H1 (cell line): ENCODE measurements at regions not wholly inside any gene's neighbourhood (a gene's known extent, or its start where the extent isn't known, plus 50 kb on each side); places are given as distances from the start of the nearest gene placed in this dataset.

Source experiments
- CTCF ChIA-PET: fragments of 300-600 bp; sonication (Branson Sonifier 250); formaldehyde crosslinking; loops from one replicate; lab custom pipeline; 2021; ENCODE audit not compliant: partially characterized antibody; lab: Charles Lee
- POLR2A ChIA-PET: fragments of 300-600 bp; sonication (Branson Sonifier 250); formaldehyde crosslinking; loops from one replicate; lab custom pipeline; 2021; ENCODE audit warnings: inconsistent platforms; ENCODE audit not compliant: partially characterized antibody; lab: Charles Lee
- DNase-seq, 2 experiments: peaks; one replicate each; pipeline versions ENCODE4 v3.0.0 to v3.0.0-alpha.2; 2010 to 2022; ENCODE audit warnings: low spot score in 2 of 2, low read depth in 1 of 2, mixed read lengths in 1 of 2
- FAIRE-seq: peaks from 2 replicates; lab custom pipeline; 2011; peaks lifted over from hg19 to GRCh38; lab: Jason Lieb, UNC
- H2AFZ ChIP-seq: 2 replicates; pipeline ENCODE4 v1.8.1; 2012; ENCODE audit warnings: low read length, inconsistent platforms
- H2AK5ac ChIP-seq: 2 replicates; pipeline ENCODE4 v1.6.1; 2013; ENCODE audit warnings: low read depth, low read length
- H2BK120ac ChIP-seq: replicated peaks from 2 replicates; pipeline ENCODE3; 2013; ENCODE audit warnings: low read depth, low read length, inconsistent platforms
- H2BK12ac ChIP-seq: 2 replicates; pipeline ENCODE4 v1.6.1; 2013; ENCODE audit warnings: low read depth, low read length
- H2BK15ac ChIP-seq: 2 replicates; pipeline ENCODE4 v1.6.1; 2013; ENCODE audit warnings: low read length
- H2BK20ac ChIP-seq: 2 replicates; pipeline ENCODE4 v1.6.1; 2013; ENCODE audit warnings: low read length
- H2BK5ac ChIP-seq: 2 replicates; pipeline ENCODE4 v1.6.1; 2013; ENCODE audit warnings: low read depth, low read length
- H3K14ac ChIP-seq: 2 replicates; pipeline ENCODE4 v1.6.1; 2013; ENCODE audit warnings: inconsistent platforms; ENCODE audit not compliant: insufficient read length
- H3K18ac ChIP-seq: 2 replicates; pipeline ENCODE4 v1.6.1; 2013; ENCODE audit warnings: low read length; ENCODE audit errors: extremely low read depth
- H3K23ac ChIP-seq: 2 replicates; pipeline ENCODE4 v1.6.1; 2013; ENCODE audit warnings: inconsistent platforms; ENCODE audit not compliant: insufficient read length
- H3K23me2 ChIP-seq: 2 replicates; pipeline ENCODE4 v1.6.1; 2013; ENCODE audit warnings: low read depth, low read length
- H3K27ac ChIP-seq: 2 replicates; pipeline ENCODE4 v1.6.1; 2011; ENCODE audit warnings: low read depth, low read length, inconsistent platforms
- H3K27me3 ChIP-seq, 4 experiments: replicated peaks in 1 of 4; 1 replicate in 1 of 4; 2 replicates in 3 of 4; pipeline versions ENCODE4 v1.6.1 to v1.8.1; 2011 to 2013; ENCODE audit warnings: low read length in 3 of 4, mild to moderate bottlenecking in 3 of 4, inconsistent platforms in 2 of 4, mixed read lengths in 2 of 4, moderate library complexity in 1 of 4; ENCODE audit not compliant: control insufficient read depth in 3 of 4, insufficient read depth in 3 of 4; ENCODE audit errors: extremely low read depth in 1 of 4
- H3K36me3 ChIP-seq, 4 experiments: 2 replicates each; pipeline versions ENCODE4 v1.6.1 to v1.8.1; 2011 to 2013; ENCODE audit warnings: mild to moderate bottlenecking in 4 of 4, low read length in 3 of 4, moderate library complexity in 2 of 4, control low read depth in 1 of 4, inconsistent platforms in 1 of 4; ENCODE audit not compliant: insufficient read depth in 4 of 4, control insufficient read depth in 2 of 4
- H3K4ac ChIP-seq: replicated peaks from 2 replicates; pipeline ENCODE3; 2013; ENCODE audit warnings: low read length, low read depth, mixed read lengths, inconsistent platforms; ENCODE audit not compliant: insufficient read length
- H3K4me1 ChIP-seq, 4 experiments: replicated peaks in 1 of 4; 1 replicate in 1 of 4; 2 replicates in 3 of 4; pipeline versions ENCODE4 v1.6.1 to v1.8.1; 2011 to 2013; ENCODE audit warnings: low read length in 3 of 4, inconsistent platforms in 2 of 4, mixed read lengths in 1 of 4; ENCODE audit not compliant: insufficient read depth in 4 of 4, control insufficient read depth in 3 of 4
- H3K4me2 ChIP-seq, 2 experiments: 2 replicates each; pipeline versions ENCODE4 v1.6.1 to v1.8.1; 2011 to 2013; ENCODE audit warnings: low read depth in 2 of 2, low read length in 2 of 2, control low read depth in 1 of 2, inconsistent platforms in 1 of 2, mild to moderate bottlenecking in 1 of 2; ENCODE audit not compliant: insufficient read depth in 1 of 2
- H3K4me3 ChIP-seq, 4 experiments: fragments of 200-600, 300-600 bp in 1 of 4; sonication (generic), shearing (Covaris generic), sonication (Bioruptor Twin) in 1 of 4; 2 replicates each; pipeline versions ENCODE4 v1.5.1 to v1.8.1; 2011 to 2016; ENCODE audit warnings: low read length in 4 of 4, low read depth in 3 of 4, control low read depth in 2 of 4, inconsistent platforms in 2 of 4, mild to moderate bottlenecking in 2 of 4, mixed read lengths in 1 of 4, moderate library complexity in 1 of 4; ENCODE audit not compliant: insufficient read depth in 2 of 4; ENCODE audit errors: extremely low read depth in 1 of 4
- H3K56ac ChIP-seq: replicated peaks from 2 replicates; pipeline ENCODE3; 2013; ENCODE audit warnings: low read depth, mild to moderate bottlenecking, mixed read lengths, low read length, inconsistent platforms; ENCODE audit not compliant: insufficient read length
- H3K79me1 ChIP-seq: 2 replicates; pipeline ENCODE4 v1.6.1; 2013; ENCODE audit warnings: low read depth, low read length, control low read depth
- H3K79me2 ChIP-seq, 2 experiments: 2 replicates each; pipeline versions ENCODE4 v1.6.1 to v1.8.1; 2012 to 2013; ENCODE audit warnings: low read length in 2 of 2, mild to moderate bottlenecking in 2 of 2, inconsistent platforms in 1 of 2; ENCODE audit not compliant: insufficient read depth in 2 of 2, control insufficient read depth in 1 of 2
- H3K9ac ChIP-seq, 4 experiments: replicated peaks in 1 of 4; 1 replicate in 1 of 4; 2 replicates in 3 of 4; pipeline versions ENCODE4 v1.6.1 to v1.8.1; 2011 to 2013; ENCODE audit warnings: low read depth in 3 of 4, low read length in 3 of 4, control low read depth in 2 of 4, mild to moderate bottlenecking in 2 of 4, moderate library complexity in 2 of 4, inconsistent platforms in 1 of 4; ENCODE audit errors: extremely low read depth in 1 of 4
- H3K9me3 ChIP-seq, 2 experiments: 2 replicates each; pipeline versions ENCODE4 v1.6.1 to v1.8.1; 2012 to 2013; ENCODE audit warnings: mild to moderate bottlenecking in 2 of 2, moderate library complexity in 2 of 2, control low read depth in 1 of 2, inconsistent platforms in 1 of 2, low read depth in 1 of 2, low read length in 1 of 2, mixed read lengths in 1 of 2; ENCODE audit not compliant: insufficient read depth in 2 of 2
- H4K20me1 ChIP-seq, 2 experiments: replicated peaks in 1 of 2; 2 replicates each; pipeline versions ENCODE3 to v1.8.1; 2011 to 2013; ENCODE audit warnings: inconsistent platforms in 2 of 2, low read length in 2 of 2, mild to moderate bottlenecking in 1 of 2; ENCODE audit not compliant: insufficient read depth in 2 of 2, control insufficient read depth in 1 of 2
- H4K5ac ChIP-seq: 2 replicates; pipeline ENCODE4 v1.6.1; 2013; ENCODE audit warnings: low read length, low read depth, mixed read lengths, inconsistent platforms; ENCODE audit not compliant: insufficient read length
- H4K8ac ChIP-seq: 2 replicates; pipeline ENCODE4 v1.8.0; 2013; ENCODE audit warnings: mild to moderate bottlenecking, moderate library complexity, low read length, inconsistent platforms; ENCODE audit not compliant: insufficient read depth; ENCODE audit errors: extremely low read depth
- H4K91ac ChIP-seq: replicated peaks from 2 replicates; pipeline ENCODE3; 2013; ENCODE audit warnings: low read length, mixed read lengths, inconsistent platforms; ENCODE audit not compliant: insufficient read length
- EP300 ChIP-seq, 2 experiments: IDR thresholded peaks; 1 replicate in 1 of 2; 2 replicates in 1 of 2; pipeline ENCODE4 v1.6.1; 2011 to 2012; ENCODE audit warnings: low read depth in 2 of 2, low read length in 2 of 2, mild to moderate bottlenecking in 2 of 2, borderline replicate concordance in 1 of 2, inconsistent platforms in 1 of 2, moderate library complexity in 1 of 2
- MAFK ChIP-seq: IDR thresholded peaks from 2 replicates; pipeline ENCODE4 v1.6.1; 2012; ENCODE audit warnings: low read depth, mild to moderate bottlenecking, improper control_type of control experiment, low read length
- TBP ChIP-seq: IDR thresholded peaks from 2 replicates; pipeline ENCODE4 v1.6.1; 2011; ENCODE audit warnings: low read depth, low read length, improper control_type of control experiment
- WGBS, 2 experiments: shearing (Covaris generic) in 1 of 2; methylation state at CpG; one replicate each; pipeline versions ENCODE4 v1.1.6 to v1.1.7; 2013 to 2015; ENCODE audit warnings: low lambda C conversion rate in 2 of 2, mixed read lengths in 2 of 2, inconsistent platforms in 1 of 2, low coverage in 1 of 2, missing lambda C conversion rate in 1 of 2; ENCODE audit not compliant: insufficient replicate concordance in 2 of 2, insufficient coverage in 1 of 2, insufficient read length in 1 of 2; ENCODE audit errors: extremely low coverage in 1 of 2, missing lambda C conversion rate in 1 of 2; 5-methylcytosine and 5-hydroxymethylcytosine counted together

- Histone ChIP-seq H4K5ac (no peak overlapping the region), H3K18ac (no peak overlapping the region), H3K56ac (no peak overlapping the region), H3K14ac (no peak overlapping the region), H4K91ac (no peak overlapping the region), H3K4me1 (no peaks in the 10 kb centered on the region), H4K20me1 (peaks cover 0 to 2% of the 10 kb centered on the region in 2 experiments), H2BK12ac (no peak overlapping the region), H3K4me2 (no peak overlapping the region), H2BK15ac (no peak overlapping the region), H2BK5ac (no peak overlapping the region), H3K23me2 (no peaks in the 10 kb centered on the region), H2AK5ac (no peak overlapping the region), H3K4ac (no peak overlapping the region), H3K27ac (no peak overlapping the region), H3K36me3 (no peaks in the 10 kb centered on the region), H3K23ac (no peak overlapping the region), H2BK120ac (no peak overlapping the region), H3K9me3 (no peaks in the 10 kb centered on the region), H3K79me1 (no peaks in the 10 kb centered on the region), H3K4me3 (no peak overlapping the region), H3K27me3 (no peaks in the 10 kb centered on the region), H2AFZ (no peak overlapping the region), H3K9ac (no peak overlapping the region), H2BK20ac (no peak overlapping the region), H3K79me2 (no peaks in the 10 kb centered on the region), H4K8ac (no peak overlapping the region)
- FAIRE-seq (no peak), DNase-seq (no peak)
- WGBS, 2 experiments: 92% methylated on average over 10 of the region's 10 CpGs; no CpG with 5 or more reads in 1 of the 2 experiments
- ChIA-PET POLR2A (no interaction called here), CTCF (interaction anchor here (0.9 to 1.9 kb wide), 2 partner anchors 70 to 308 kb away, joined by 3 to 4 read pairs; no protein-coding TSS in a partner anchor)
- TF ChIP-seq TBP: no peak
- TF ChIP-seq EP300 (IDR thresholded peaks at IDR 0.05; ENCODE audit: borderline replicate concordance in 1 of 2, low read depth in 2 of 2, low read length in 2 of 2): no peak
- no peak for TF ChIP-seq MAFK
Observed at GRCh38 chr10:130776724-130777123, 534.8 kb downstream of the TCERG1L start.
